Tibial artery (tissue), 4 donors: ENCODE measurements at regions not wholly inside any gene's neighbourhood (a gene's known extent, or its start where the extent isn't known, plus 50 kb on each side); places are given as distances from the start of the nearest gene placed in this dataset.

Source experiments
- DNase-seq, 2 donors: peaks; one replicate each; pipeline ENCODE4 v3.0.0-alpha.2; 2019
- H3K27ac ChIP-seq, 2 donors: fragments of 200-600 bp; sonication (generic) in 1 of 2; 1 replicate in 1 of 2; 2 replicates in 1 of 2; pipeline ENCODE4 v1.5.1; 2018 to 2019; ENCODE audit warnings: mild to moderate bottlenecking in 1 of 2
- H3K27me3 ChIP-seq, 2 donors: fragments of 200-600 bp; sonication (generic) in 1 of 2; one replicate each; pipeline versions ENCODE4 v1.5.1 to v1.6.0; 2016 to 2019
- H3K36me3 ChIP-seq, 3 donors: fragments of 200-600 bp; sonication (generic) in 2 of 3; one replicate each; pipeline ENCODE4 v1.5.1; 2016 to 2019; ENCODE audit warnings: mild to moderate bottlenecking in 2 of 3
- H3K4me1 ChIP-seq, 4 donors: fragments of 200-600 bp; sonication (generic) in 2 of 4; 1 replicate in 3 of 4; 2 replicates in 1 of 4; pipeline ENCODE4 v1.5.1; 2016 to 2019
- H3K4me3 ChIP-seq, 2 donors: fragments of 200-600 bp; sonication (generic) in 1 of 2; 1 replicate in 1 of 2; 2 replicates in 1 of 2; pipeline ENCODE4 v1.5.1; 2018 to 2019; ENCODE audit warnings: mild to moderate bottlenecking in 2 of 2
- H3K9me3 ChIP-seq, 3 donors: fragments of 200-600 bp; sonication (generic) in 1 of 3; one replicate each; pipeline ENCODE4 v1.5.1; 2016 to 2019
- intact Hi-C: fragments of 100-400 bp; cut with DNase I; formaldehyde crosslinking; loops from one replicate; pipeline ENCODE4 v1.15.0; 2023; ENCODE audit warnings: low total_unique reads
- TF ChIP-seq, protein P1 (sequence below), 2 experiments: fragments of 200-600 bp in 1 of 2; fragments of 450-650 bp in 1 of 2; IDR thresholded peaks; one replicate each; pipeline ENCODE4 v1.5.1; 2017 to 2019; ENCODE audit warnings: antibody characterized with exemption in 2 of 2, mild to moderate bottlenecking in 1 of 2, moderate library complexity in 1 of 2

DNA sequence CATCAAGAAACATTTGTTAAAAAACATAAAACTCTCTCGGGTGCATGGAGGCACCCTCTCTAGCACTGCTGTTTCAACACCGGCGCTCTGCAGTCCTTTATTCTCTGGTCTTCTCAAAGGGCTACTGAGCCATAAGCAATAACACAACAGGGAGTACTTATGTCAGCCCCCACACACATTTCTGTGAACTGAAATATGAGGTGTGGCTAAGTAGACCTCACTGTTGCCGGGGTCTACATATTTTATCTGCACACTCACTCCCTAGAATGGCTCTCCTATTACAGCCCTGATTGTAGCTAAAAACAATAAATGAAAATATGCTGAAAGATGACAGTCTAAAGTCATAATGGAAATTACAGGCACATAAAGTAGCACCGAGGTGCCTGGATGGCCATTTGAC is 235.1 kb downstream of the GRB14 start:
- peaks cover 0 to 19% (median 6%) of the 10 kb centered on the region in 4 donors for H3K4me1 ChIP-seq
- H3K27me3 ChIP-seq: no peaks in the 10 kb centered on the region
- no peaks in the 10 kb centered on the region for H3K9me3 ChIP-seq
- H3K4me3 ChIP-seq: no peak overlapping the region
- no peak for DNase-seq
- TF ChIP-seq, protein P1, sequence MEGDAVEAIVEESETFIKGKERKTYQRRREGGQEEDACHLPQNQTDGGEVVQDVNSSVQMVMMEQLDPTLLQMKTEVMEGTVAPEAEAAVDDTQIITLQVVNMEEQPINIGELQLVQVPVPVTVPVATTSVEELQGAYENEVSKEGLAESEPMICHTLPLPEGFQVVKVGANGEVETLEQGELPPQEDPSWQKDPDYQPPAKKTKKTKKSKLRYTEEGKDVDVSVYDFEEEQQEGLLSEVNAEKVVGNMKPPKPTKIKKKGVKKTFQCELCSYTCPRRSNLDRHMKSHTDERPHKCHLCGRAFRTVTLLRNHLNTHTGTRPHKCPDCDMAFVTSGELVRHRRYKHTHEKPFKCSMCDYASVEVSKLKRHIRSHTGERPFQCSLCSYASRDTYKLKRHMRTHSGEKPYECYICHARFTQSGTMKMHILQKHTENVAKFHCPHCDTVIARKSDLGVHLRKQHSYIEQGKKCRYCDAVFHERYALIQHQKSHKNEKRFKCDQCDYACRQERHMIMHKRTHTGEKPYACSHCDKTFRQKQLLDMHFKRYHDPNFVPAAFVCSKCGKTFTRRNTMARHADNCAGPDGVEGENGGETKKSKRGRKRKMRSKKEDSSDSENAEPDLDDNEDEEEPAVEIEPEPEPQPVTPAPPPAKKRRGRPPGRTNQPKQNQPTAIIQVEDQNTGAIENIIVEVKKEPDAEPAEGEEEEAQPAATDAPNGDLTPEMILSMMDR (IDR thresholded peaks at IDR 0.05): no peak
- H3K36me3 ChIP-seq: no peaks in the 10 kb centered on the region
- no peak overlapping the region for H3K27ac ChIP-seq
- intact Hi-C loops: no loop called here

DNA sequence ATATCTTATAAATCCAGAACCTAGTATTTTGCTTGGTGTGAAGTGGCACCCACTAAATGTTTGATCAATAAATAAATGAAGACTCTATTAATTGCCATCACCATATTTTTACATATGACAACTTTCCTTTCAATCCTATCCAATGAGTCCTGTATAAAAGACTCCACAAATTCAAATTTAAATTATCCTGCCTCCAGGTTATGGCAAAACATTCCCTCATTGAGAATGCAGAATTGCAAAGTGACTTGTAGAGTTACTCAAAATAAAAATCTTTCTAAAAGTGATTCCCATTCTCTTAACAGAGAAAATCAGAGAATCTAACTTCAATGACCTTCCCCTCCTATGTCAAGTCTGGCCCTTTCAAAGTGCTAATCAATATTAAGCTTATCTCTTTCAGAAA is 236.8 kb downstream of the GRB14 start:
- peaks cover 0 to 19% (median 6%) of the 10 kb centered on the region in 4 donors for H3K4me1 ChIP-seq
- intact Hi-C loops: no loop called here
- DNase-seq: no peak
- TF ChIP-seq, protein P1 (IDR thresholded peaks at IDR 0.05): no peak
- H3K4me3 ChIP-seq: no peak overlapping the region
- no peak overlapping the region for H3K27ac ChIP-seq
- no peaks in the 10 kb centered on the region for H3K9me3 ChIP-seq
- H3K36me3 ChIP-seq: no peaks in the 10 kb centered on the region
- H3K27me3 ChIP-seq: no peaks in the 10 kb centered on the region

- DNase-seq: no peak
- H3K27ac ChIP-seq: no peak overlapping the region
Measured at GRCh38 chr2:164371916-164372315, 249.4 kb downstream of the GRB14 start.

DNA sequence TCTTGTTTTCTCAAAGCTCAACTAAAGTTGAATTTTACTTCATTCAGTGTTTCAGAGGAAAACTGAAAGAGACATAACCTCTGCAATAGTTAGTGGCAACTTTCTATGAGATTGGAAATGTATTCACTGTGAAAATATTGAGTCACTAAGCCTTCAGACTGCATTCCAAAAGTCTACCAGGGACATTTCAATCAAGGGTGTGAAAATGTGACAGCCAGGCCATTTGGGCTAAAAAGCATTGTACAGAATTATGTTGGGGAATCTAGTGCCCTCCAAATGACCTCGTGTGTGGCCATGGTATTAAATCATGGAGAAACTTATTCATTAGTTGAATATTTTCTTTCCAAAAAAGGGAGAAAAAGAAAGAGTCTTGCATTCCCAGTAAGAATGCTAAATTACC is 251.9 kb downstream of the GRB14 start:
- Histone ChIP-seq H3K4me1 (peaks cover 0 to 18% (median 5%) of the 10 kb centered on the region in 4 donors), H3K27ac (no peak overlapping the region), H3K4me3 (no peak overlapping the region), H3K9me3 (no peaks in the 10 kb centered on the region), H3K36me3 (no peaks in the 10 kb centered on the region), H3K27me3 (no peaks in the 10 kb centered on the region)
- TF ChIP-seq, protein P1 (IDR thresholded peaks at IDR 0.05): no peak
- intact Hi-C loops: no loop called here
- DNase-seq: no peak

More at GRCh38 chr2:164371916-164372315, 249.4 kb downstream of the GRB14 start:
- Histone ChIP-seq H3K27me3 (no peaks in the 10 kb centered on the region), H3K4me1 (peaks cover 0 to 18% (median 5%) of the 10 kb centered on the region in 4 donors), H3K9me3 (no peaks in the 10 kb centered on the region), H3K36me3 (no peaks in the 10 kb centered on the region), H3K4me3 (no peak overlapping the region)
- intact Hi-C loops: no loop called here
- TF ChIP-seq, protein P1 (IDR thresholded peaks at IDR 0.05): no peak

DNA sequence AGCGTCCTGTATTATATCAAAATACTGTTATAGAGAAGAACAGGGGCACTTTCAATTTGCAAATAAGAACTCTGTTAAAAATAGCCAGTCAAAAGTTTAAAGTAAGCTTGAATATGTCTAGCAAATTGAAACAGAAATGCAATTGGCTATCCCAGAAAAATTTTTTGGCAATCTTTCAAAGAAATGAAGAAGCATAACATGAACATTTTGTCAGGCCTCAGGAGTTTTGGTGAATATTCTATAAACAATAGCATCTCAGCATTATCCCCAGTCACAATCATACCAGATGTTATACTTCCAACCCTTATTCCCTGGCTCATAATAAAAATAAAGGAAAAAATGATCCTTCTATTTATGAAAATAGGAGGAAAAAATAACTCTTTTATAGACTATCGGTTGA is 252.4 kb downstream of the GRB14 start:
- Histone ChIP-seq H3K4me1 (peaks cover 0 to 18% (median 5%) of the 10 kb centered on the region in 4 donors), H3K36me3 (no peaks in the 10 kb centered on the region), H3K27me3 (no peaks in the 10 kb centered on the region), H3K27ac (no peak overlapping the region), H3K9me3 (no peaks in the 10 kb centered on the region), H3K4me3 (no peak overlapping the region)
- no peak for DNase-seq
- intact Hi-C loops: no loop called here
- TF ChIP-seq, protein P1 (IDR thresholded peaks at IDR 0.05): no peak

DNA sequence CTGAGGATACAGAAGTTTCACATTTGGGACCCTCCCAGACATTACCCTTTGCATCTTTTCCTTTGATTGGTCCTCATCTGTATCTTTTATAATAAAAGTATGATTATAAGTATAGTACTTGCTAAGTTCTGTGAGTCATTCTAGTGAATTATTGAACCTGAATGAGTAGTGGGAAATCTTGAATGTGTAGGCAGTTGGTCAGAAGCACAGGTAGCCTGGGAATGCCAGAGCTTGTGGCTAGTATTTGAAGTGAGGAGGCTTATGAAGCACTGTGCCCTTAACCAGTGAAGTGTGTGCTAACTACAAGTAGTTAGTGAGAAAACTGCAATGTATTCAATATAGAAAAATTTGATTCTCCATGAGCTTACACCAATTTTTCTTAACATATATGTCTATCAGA is 257.6 kb downstream of the GRB14 start:
- no peaks in the 10 kb centered on the region for H3K9me3 ChIP-seq
- H3K4me3 ChIP-seq: no peak overlapping the region
- intact Hi-C loops: no loop called here
- DNase-seq: no peak
- TF ChIP-seq, protein P1 (IDR thresholded peaks at IDR 0.05): no peak
- H3K27ac ChIP-seq: no peak overlapping the region
- peaks cover 0 to 8% (median 3%) of the 10 kb centered on the region in 4 donors for H3K4me1 ChIP-seq
- H3K27me3 ChIP-seq: no peaks in the 10 kb centered on the region
- no peaks in the 10 kb centered on the region for H3K36me3 ChIP-seq
